GM12801 (cell line): ENCODE measurements at regions not wholly inside any gene's neighbourhood (a gene's known extent, or its start where the extent isn't known, plus 50 kb on each side); places are given as distances from the start of the nearest gene placed in this dataset.

ENCODE experiments used
- CTCF ChIP-seq: IDR thresholded peaks from one replicate; pipeline ENCODE4 v1.5.1; 2011; ENCODE audit warnings: control low read depth; ENCODE audit not compliant: insufficient read length; ENCODE audit errors: extremely low read depth

- TF ChIP-seq CTCF, result no peak
Measured at GRCh38 chr2:8260213-8260612, 421.6 kb upstream of the ID2 start.

DNA sequence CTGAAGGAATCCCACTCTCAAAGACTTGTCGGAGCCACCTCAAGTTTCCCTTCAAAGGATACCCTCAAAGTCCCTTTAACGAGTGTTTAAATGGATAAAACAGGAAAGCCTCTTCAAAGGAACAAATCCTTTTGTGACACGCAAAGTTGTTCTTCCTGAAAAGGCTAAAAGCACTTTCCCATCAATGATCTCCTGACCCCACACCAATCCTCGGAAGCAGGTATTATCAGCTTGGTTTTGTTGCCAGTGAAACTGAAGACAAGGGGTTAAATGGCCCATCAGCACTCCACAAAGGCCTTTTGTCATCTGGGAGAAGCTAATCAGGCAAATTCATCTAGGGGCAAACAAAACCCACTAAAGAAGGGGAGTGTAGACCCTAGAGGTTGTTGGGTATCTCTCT lies 418.0 kb upstream of the ID2 start:
- no peak for TF ChIP-seq CTCF

- no peak for TF ChIP-seq CTCF
Measured at GRCh38 chr2:8264981-8265380, 416.9 kb upstream of the ID2 start.

GRCh38 chr2:8265476-8266226 lies 416.2 kb upstream of the ID2 start:
- TF ChIP-seq CTCF, result no peak

- TF ChIP-seq CTCF, result no peak
Measured at GRCh38 chr2:8266563-8266962, 415.3 kb upstream of the ID2 start.

GRCh38 chr2:8267048-8267447 lies 414.8 kb upstream of the ID2 start:
- TF ChIP-seq CTCF, result no peak

GRCh38 chr2:8267721-8268120 lies 414.1 kb upstream of the ID2 start:
- no peak for TF ChIP-seq CTCF
